ENCODE measurements at regions not wholly inside any gene's neighbourhood (a gene's known extent, or its start where the extent isn't known, plus 50 kb on each side); places are given as distances from the start of the nearest gene placed in this dataset.

- DNase-seq (ENCODE audit: low read depth in 2 of 2), result no peak
Measured at GRCh38 chr14:21989090-21989489, 315.5 kb upstream of the OR4E1 start.

DNA sequence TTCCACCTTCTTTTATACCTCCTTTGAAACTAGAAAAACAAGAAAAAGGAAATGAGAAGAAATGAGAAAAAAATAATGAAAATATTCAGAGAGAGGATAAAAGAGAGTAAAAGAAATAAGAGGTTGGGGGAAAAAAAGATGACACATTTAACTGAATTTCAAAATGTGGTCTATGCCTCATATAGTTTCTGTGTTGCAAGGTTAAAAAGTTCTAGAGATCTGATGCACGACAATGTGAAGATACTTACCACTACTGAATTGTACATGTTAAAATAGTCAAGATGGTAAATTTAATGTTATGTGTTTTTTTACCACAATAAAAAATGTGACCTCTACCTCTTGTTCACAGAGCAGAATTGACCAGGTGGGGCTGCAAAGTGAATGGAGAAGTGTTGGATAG lies 314.8 kb upstream of the OR4E1 start:
- DNase-seq (ENCODE audit: low read depth in 2 of 2), result no peak

- DNase-seq (ENCODE audit: low read depth in 2 of 2), result no peak
Measured at GRCh38 chr14:21987937-21988336, 314.3 kb upstream of the OR4E1 start.

GRCh38 chr14:21985081-21985480 lies 311.5 kb upstream of the OR4E1 start:
- DNase-seq (ENCODE audit: low read depth in 2 of 2), result no peak

DNA sequence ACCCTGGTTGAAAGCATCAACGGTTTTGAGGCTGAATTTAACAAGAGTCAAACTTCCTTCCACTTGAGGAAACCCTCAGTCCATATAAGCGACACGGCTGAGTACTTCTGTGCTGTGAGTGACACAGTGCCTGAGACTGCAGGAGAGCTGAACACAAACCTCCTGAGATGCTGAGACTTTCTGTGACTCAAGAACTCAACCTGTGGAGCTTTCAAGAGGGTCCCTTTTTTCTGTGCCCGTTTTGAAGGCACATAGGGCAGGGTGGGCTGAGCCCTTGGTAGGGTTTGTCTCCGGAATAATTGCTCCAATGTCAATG lies 305.3 kb upstream of the OR4E1 start:
- DNase-seq (ENCODE audit: low read depth in 2 of 2), result no peak

DNA sequence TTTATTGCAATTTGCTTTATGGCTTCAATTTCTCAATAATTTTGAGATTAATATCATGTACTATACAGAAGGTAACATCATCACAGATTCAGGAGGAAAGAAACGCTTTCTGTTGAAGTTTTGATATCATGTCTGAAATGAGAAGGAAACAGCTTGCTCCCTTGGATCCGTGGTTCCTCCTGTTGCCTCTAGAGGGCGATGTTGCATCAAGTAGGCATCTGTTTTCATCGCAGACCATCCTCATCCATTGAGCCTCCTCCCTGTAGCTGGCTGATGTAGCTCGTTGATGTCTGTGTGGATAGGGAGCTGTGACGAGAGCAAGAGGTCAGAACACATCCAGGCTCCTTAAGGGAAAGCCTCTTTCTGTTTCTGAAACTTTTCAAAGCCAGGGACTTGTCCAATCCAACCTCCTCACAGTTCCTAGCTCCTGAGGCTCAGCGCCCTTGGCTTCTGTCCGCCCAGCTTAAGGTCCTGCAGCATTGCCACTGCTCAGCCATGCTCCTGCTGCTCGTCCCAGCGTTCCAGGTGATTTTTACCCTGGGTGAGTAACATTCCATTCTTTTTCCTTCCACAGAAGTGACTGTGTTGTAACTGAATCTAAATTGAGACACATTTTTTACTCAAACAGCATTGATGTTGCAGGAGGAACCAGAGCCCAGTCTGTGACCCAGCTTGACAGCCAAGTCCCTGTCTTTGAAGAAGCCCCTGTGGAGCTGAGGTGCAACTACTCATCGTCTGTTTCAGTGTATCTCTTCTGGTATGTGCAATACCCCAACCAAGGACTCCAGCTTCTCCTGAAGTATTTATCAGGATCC lies 304.8 kb upstream of the OR4E1 start:
- peak in 1 of 2 donors; percentile 55 for DNase-seq (ENCODE audit: low read depth in 2 of 2)

GRCh38 chr14:21974741-21975140 lies 301.1 kb upstream of the OR4E1 start:
- no peak for DNase-seq (ENCODE audit: low read depth in 2 of 2)

DNA sequence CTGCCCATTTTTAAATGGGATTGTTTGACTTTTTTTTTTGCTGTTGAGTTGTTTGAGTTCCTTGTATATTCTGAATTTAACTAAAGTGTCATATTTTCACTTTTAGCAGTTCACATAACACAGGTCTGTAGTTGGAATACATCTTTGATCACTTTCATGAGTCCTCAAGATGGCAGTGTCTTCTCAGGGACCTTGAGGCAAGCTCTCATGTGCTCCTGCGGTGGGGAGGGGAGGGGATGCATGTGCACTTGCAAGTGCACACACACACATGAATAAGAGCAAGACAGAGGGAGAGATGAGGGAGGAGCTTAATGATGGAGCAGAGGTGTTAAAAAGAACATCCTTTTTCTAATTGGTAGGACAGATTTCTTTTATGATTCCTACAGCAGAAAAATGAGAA lies 291.4 kb upstream of the OR4E1 start:
- peak; percentile 30 to 36 for DNase-seq (ENCODE audit: low read depth in 2 of 2)

GRCh38 chr14:21964180-21964579 lies 290.6 kb upstream of the OR4E1 start:
- DNase-seq (ENCODE audit: low read depth in 2 of 2), result no peak

DNA sequence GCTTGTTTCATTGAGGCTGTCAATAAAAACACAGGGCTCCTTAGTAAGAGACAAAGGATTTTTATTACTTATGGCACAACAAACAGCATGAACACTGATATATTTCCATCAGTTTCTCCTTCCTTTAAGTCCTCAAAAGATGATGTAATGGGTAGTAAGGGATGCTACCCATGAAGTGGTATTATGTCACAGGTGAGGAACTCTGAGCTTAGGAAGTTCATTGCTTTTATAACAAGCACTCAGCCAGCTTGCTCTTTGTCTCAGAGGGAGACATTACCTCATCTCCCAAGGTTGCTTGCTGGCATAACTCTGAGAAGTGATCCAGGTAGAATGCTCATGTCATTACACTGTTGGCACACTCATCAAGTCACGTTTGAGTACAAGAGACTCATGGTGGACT lies 287.0 kb upstream of the OR4E1 start:
- no peak for DNase-seq (ENCODE audit: low read depth in 2 of 2)

GRCh38 chr14:21941885-21942284 lies 268.3 kb upstream of the OR4E1 start:
- no peak for DNase-seq (ENCODE audit: low read depth in 2 of 2)

DNA sequence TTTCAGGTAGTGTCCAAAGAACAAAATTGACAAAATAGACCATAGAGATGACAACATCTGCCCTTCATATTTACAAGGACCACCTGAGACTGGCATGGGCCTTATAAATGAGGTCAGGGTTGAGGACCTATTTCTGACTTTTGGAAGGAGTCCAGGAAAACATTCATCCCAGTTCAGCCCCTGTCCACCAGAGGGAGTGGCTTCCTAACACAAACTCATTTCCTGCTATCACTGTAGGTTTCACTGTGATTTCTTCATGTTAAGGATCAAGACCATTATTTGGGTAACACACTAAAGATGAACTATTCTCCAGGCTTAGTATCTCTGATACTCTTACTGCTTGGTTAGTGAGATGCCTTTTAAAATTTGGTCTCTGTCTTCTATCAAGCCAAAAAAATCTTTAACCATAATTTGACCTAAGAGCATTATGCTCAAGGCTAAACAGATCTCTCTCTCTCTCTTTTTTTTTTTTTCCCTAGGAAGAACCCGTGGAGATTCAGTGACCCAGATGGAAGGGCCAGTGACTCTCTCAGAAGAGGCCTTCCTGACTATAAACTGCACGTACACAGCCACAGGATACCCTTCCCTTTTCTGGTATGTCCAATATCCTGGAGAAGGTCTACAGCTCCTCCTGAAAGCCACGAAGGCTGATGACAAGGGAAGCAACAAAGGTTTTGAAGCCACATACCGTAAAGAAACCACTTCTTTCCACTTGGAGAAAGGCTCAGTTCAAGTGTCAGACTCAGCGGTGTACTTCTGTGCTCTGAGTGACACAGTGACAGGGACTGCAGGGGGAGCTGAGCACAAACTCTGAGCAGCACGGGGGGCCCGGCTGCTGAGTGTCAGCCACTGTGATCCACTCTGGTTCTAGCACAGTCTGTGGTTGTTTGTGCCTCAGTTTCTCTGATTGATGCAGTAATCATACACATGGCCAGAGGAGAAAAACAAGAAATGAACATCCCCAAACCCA lies 267.6 kb upstream of the OR4E1 start:
- no peak for DNase-seq (ENCODE audit: low read depth in 2 of 2)

DNA sequence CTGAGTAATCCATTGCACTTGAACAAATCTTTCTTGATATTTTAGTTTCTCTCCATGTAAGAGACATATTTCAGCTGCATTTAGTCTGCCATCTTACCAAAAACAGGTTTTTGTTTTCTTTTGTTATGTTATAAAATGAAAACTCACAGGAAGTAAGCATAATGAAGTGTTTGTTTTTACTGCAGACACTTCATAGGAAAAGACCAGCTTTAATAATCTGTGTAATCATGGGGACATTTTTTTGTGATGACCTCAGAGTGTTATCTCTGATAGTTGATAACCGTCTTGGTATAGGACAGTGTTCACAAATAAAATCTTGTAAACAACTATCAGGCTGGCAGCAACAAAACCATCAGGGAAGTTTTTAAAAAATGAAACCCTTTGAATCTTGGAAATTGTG lies 266.2 kb upstream of the OR4E1 start:
- DNase-seq (ENCODE audit: low read depth in 2 of 2), result no peak

- no peak for DNase-seq (ENCODE audit: low read depth in 2 of 2)
Measured at GRCh38 chr14:21937996-21938395, 264.4 kb upstream of the OR4E1 start.

DNA sequence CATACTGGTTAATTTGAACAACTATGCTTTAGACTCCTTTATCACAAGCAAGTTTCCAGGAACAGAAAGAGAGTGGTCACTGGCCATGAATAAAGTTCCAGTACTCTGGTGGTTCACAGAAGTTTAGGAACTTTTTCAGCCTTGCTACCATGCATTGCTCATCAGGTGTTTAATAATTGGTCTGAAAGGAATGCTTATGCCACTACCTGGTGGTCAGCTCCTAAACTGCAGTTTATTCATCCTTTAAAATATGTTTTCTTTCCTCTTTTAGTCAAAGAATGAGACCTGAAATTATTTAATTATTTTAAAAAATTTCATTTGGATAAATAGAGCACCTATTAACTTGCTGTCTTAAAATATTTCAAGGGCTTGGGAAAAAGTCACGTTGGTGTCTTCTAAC lies 260.1 kb upstream of the OR4E1 start:
- DNase-seq (ENCODE audit: low read depth in 2 of 2), result no peak

GRCh38 chr14:21924479-21924878 lies 250.9 kb upstream of the OR4E1 start:
- DNase-seq (ENCODE audit: low read depth in 2 of 2), result peak; percentile 24 to 38

- no peak for DNase-seq (ENCODE audit: low read depth in 2 of 2)
Measured at GRCh38 chr14:21923820-21924219, 250.2 kb upstream of the OR4E1 start.

DNA sequence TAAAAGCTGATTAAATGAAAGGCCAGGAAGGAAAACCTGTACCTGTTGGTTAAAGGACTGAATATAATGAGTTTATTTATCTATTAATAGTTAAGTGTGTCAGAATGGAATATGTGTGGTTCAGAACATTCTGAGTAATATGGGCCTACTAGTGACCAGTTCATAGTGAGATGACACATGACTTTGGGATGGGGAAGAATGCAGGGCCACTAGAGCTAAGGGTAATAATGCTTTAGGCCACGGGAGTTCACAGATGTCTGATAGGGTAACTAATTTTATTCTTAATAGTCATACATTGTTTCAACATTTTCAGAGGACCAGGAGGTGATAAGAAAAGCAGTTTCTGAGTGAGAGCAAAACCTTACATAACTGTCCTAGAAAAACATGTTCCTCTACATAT lies 247.8 kb upstream of the OR4E1 start:
- DNase-seq (ENCODE audit: low read depth in 2 of 2), result no peak

DNA sequence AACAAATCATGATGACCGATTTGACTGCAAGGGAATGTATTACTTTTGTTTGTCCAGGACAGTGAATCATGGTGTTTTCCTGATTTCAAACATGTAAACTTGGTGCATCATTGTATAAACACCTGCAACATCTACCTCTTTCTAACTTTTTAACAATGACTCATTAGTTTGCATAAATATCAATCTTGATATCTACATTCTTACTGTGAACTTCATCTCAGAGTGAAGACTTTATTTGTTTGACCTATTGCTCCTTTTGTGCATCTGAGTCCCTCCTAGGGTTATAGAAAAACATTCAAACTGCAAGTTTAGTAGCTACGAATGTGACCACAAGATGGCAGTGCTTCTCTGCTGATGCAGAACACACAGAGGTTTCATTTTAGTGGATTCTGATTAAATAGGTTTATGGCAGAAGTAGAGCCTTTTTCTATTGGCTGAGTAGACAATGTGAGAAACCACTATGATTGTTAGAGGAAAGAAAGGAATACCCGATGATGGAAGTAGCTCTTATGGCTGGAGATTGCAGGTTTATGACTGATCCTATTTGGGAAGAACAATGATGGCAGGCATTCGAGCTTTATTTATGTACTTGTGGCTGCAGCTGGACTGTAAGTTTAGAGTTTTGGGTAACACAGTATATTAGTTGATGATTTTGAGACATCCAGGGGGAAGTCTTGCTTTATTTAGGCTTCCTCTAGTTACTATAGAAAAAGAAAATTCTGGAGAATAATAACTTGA lies 244.2 kb upstream of the OR4E1 start:
- peak in 1 of 2 donors; percentile 50 for DNase-seq (ENCODE audit: low read depth in 2 of 2)

DNA sequence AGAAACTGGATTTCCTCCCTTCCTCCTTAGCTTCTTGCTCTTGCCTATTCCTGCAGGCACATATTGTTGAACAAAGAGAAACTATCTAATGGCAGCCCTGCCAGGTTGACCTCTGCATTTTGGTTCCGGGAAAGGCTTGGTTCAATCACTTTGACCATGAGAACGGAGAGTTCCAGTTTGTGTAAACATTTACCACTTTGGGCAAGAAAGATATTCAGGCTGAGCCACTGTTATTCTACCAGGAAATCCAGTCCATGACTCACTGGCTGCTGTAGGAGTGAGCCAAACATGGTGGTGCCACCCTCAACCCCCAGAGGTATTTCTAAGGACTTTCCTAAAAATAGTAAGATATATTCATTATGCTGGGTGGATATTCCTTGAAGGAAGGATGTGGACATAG lies 242.2 kb upstream of the OR4E1 start:
- no peak for DNase-seq (ENCODE audit: low read depth in 2 of 2)

DNA sequence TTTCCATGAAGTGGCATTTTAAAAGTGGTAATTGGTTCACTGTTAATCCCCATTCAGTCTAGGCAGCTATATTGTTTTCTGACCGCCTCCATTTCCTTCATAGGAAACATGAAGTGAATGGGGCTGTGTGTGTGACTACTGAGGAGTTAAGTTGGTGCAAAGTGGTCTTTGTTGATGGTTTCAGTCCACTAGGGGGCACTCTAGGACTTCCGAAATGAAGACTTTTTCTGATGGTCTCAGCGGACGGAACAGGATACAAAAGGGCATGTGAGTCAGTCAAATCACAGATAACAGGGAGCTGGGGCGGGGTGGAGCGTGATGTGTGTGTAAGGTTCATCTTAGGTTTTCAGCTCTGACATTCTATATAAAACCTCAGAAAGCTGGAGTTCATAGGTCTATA lies 240.1 kb upstream of the OR4E1 start:
- peak; percentile 67 to 74 for DNase-seq (ENCODE audit: low read depth in 2 of 2)

- DNase-seq (ENCODE audit: low read depth in 2 of 2), result no peak
Measured at GRCh38 chr14:21912367-21912766, 238.7 kb upstream of the OR4E1 start.

All from stimulated activated CD4-positive, alpha-beta T cell treated with anti-CD3 and anti-CD28 coated beads, Interleukin-15, amount 100 ng/mL, for 48 hours (primary cell).